ENCODE measurements at regions not wholly inside any gene's neighbourhood (a gene's known extent, or its start where the extent isn't known, plus 50 kb on each side); places are given as distances from the start of the nearest gene placed in this dataset.

DNA sequence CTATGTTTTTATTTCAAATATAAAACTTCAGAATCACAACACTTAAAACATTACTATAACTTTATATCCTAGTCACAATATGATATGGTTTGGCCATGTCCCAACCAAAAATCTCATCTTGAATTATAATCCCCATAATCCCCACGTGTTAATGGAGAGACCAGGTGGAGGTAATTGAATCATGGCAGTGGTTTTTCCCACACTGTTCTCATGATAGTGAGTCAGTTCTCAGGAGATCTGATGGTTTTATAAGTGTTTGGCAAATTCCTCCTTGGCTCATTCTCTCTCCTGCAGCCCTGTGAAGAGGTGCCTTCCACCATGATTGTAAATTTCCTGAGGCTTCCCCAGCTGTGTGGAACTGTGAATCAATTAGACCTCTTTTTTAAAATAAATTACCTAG is 307.6 kb downstream of the SPRY2 start:
- Histone ChIP-seq H3K4me3 (ENCODE audit: insufficient read depth, low read length, poor library complexity, severe bottlenecking) (no peak overlapping the region), H3F3A (ENCODE audit: insufficient read depth) (no peaks in the 10 kb centered on the region), H3K4me2 (ENCODE audit: low read depth, low read length, poor library complexity, severe bottlenecking) (no peak overlapping the region), H3K27me3 (ENCODE audit: low read length) (no peaks in the 10 kb centered on the region), H3K9me3 (ENCODE audit: insufficient read depth, low read length) (no peaks in the 10 kb centered on the region), H3K27ac (ENCODE audit: low read depth, low read length) (no peak overlapping the region), H2AFZ (ENCODE audit: low read depth, low read length, severe bottlenecking) (no peak overlapping the region), H3K9ac (ENCODE audit: low read length) (no peak overlapping the region), H4K20me1 (ENCODE audit: low read depth, low read length) (no peaks in the 10 kb centered on the region), H3K79me2 (ENCODE audit: insufficient read depth, low read length) (no peaks in the 10 kb centered on the region), H3K9me2 (replicated peaks; ENCODE audit: insufficient read depth, low read length) (no peaks in the 10 kb centered on the region), H3K36me3 (ENCODE audit: low read length) (no peaks in the 10 kb centered on the region)
- TF ChIP-seq, protein P1, sequence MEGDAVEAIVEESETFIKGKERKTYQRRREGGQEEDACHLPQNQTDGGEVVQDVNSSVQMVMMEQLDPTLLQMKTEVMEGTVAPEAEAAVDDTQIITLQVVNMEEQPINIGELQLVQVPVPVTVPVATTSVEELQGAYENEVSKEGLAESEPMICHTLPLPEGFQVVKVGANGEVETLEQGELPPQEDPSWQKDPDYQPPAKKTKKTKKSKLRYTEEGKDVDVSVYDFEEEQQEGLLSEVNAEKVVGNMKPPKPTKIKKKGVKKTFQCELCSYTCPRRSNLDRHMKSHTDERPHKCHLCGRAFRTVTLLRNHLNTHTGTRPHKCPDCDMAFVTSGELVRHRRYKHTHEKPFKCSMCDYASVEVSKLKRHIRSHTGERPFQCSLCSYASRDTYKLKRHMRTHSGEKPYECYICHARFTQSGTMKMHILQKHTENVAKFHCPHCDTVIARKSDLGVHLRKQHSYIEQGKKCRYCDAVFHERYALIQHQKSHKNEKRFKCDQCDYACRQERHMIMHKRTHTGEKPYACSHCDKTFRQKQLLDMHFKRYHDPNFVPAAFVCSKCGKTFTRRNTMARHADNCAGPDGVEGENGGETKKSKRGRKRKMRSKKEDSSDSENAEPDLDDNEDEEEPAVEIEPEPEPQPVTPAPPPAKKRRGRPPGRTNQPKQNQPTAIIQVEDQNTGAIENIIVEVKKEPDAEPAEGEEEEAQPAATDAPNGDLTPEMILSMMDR (IDR thresholded peaks at IDR 0.05; ENCODE audit: insufficient read depth, low read length, poor library complexity, severe bottlenecking): no peak
- TF ChIP-seq EZH2phosphoT487 (conservative IDR thresholded peaks at IDR 0.05; ENCODE audit: low read length): no peak

DNA sequence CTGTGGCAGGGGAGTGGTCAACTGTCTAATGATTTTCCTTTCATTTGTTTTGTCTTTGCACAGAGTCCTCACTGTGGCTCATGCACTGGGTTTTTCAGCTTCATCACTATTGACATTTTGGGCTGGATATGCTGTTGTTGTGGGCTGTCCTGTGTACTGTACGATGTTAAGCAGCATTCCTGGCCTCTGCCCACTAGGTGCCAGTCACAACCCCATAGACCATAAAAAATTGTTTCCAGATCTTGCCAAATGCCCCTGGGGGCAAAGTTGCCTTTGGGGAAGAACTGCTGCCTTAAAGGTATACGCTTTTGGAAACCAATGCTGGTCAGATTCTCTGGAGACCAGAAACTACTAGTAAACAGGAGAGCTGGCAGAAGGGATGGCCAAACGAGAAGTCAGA is 310.4 kb downstream of the SPRY2 start:
- H3K4me2 ChIP-seq (ENCODE audit: low read depth, low read length, poor library complexity, severe bottlenecking): no peak overlapping the region
- H3K9ac ChIP-seq (ENCODE audit: low read length): no peak overlapping the region
- no peak overlapping the region for H3K27ac ChIP-seq (ENCODE audit: low read depth, low read length)
- no peaks in the 10 kb centered on the region for H3K27me3 ChIP-seq (ENCODE audit: low read length)
- H3K9me3 ChIP-seq (ENCODE audit: insufficient read depth, low read length): no peaks in the 10 kb centered on the region
- no peaks in the 10 kb centered on the region for H3K36me3 ChIP-seq (ENCODE audit: low read length)
- no peaks in the 10 kb centered on the region for H4K20me1 ChIP-seq (ENCODE audit: low read depth, low read length)
- TF ChIP-seq EZH2phosphoT487 (conservative IDR thresholded peaks at IDR 0.05; ENCODE audit: low read length): no peak
- TF ChIP-seq, protein P1 (IDR thresholded peaks at IDR 0.05; ENCODE audit: insufficient read depth, low read length, poor library complexity, severe bottlenecking): no peak
- no peaks in the 10 kb centered on the region for H3K9me2 ChIP-seq (replicated peaks; ENCODE audit: insufficient read depth, low read length)
- H2AFZ ChIP-seq (ENCODE audit: low read depth, low read length, severe bottlenecking): no peak overlapping the region
- no peaks in the 10 kb centered on the region for H3K79me2 ChIP-seq (ENCODE audit: insufficient read depth, low read length)
- no peak overlapping the region for H3K4me3 ChIP-seq (ENCODE audit: insufficient read depth, low read length, poor library complexity, severe bottlenecking)
- H3F3A ChIP-seq (ENCODE audit: insufficient read depth): no peaks in the 10 kb centered on the region

DNA sequence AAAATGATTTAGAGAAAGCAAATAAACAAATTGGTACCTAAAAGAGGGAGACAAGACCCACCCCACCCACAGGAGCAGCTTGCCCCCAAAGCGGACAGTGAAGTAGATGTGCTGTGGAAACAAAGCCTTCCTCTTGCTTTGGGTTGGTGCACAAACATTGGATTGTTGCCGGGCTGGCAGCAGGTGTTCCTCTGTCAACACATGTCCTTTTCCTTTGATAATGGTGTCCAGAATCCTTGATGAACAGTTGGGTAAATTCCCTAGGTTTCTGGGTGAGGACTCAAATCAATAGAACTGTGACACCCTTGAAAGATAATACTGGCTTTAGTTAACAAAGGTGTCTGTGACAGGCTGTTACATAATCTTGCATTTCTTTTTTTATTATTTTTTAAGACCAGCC is 311.8 kb downstream of the SPRY2 start:
- no peak overlapping the region for H3K27ac ChIP-seq (ENCODE audit: low read depth, low read length)
- no peaks in the 10 kb centered on the region for H3K27me3 ChIP-seq (ENCODE audit: low read length)
- H2AFZ ChIP-seq (ENCODE audit: low read depth, low read length, severe bottlenecking): no peak overlapping the region
- H3K4me3 ChIP-seq (ENCODE audit: insufficient read depth, low read length, poor library complexity, severe bottlenecking): no peak overlapping the region
- TF ChIP-seq, protein P1 (IDR thresholded peaks at IDR 0.05; ENCODE audit: insufficient read depth, low read length, poor library complexity, severe bottlenecking): no peak
- TF ChIP-seq EZH2phosphoT487 (conservative IDR thresholded peaks at IDR 0.05; ENCODE audit: low read length): no peak
- H3K9me3 ChIP-seq (ENCODE audit: insufficient read depth, low read length): no peaks in the 10 kb centered on the region
- no peaks in the 10 kb centered on the region for H3K79me2 ChIP-seq (ENCODE audit: insufficient read depth, low read length)
- no peaks in the 10 kb centered on the region for H3F3A ChIP-seq (ENCODE audit: insufficient read depth)
- H3K4me2 ChIP-seq (ENCODE audit: low read depth, low read length, poor library complexity, severe bottlenecking): no peak overlapping the region
- no peaks in the 10 kb centered on the region for H3K36me3 ChIP-seq (ENCODE audit: low read length)
- H3K9me2 ChIP-seq (replicated peaks; ENCODE audit: insufficient read depth, low read length): no peaks in the 10 kb centered on the region
- no peak overlapping the region for H3K9ac ChIP-seq (ENCODE audit: low read length)
- no peaks in the 10 kb centered on the region for H4K20me1 ChIP-seq (ENCODE audit: low read depth, low read length)

Measured in SU-DHL-6 (cell line).